Bronchial epithelial cell (primary cell): ENCODE measurements at regions not wholly inside any gene's neighbourhood (a gene's known extent, or its start where the extent isn't known, plus 50 kb on each side); places are given as distances from the start of the nearest gene placed in this dataset.

Source experiments
- DNase-seq: peaks from one replicate; pipeline ENCODE4 v3.0.0-alpha.2; 2010; ENCODE audit warnings: low read depth
- FAIRE-seq: peaks from 2 replicates; lab custom pipeline; 2011; peaks lifted over from hg19 to GRCh38; lab: Jason Lieb, UNC
- H3K27me3 ChIP-seq: 2 replicates; pipeline ENCODE4 v1.5.1; 2011; ENCODE audit warnings: low read length; ENCODE audit not compliant: control insufficient read depth, insufficient read depth
- H3K36me3 ChIP-seq: 2 replicates; pipeline ENCODE4 v1.5.1; 2011; ENCODE audit warnings: low read length; ENCODE audit not compliant: control insufficient read depth, insufficient read depth
- H3K4me3 ChIP-seq: 2 replicates; pipeline ENCODE4 v1.5.1; 2011; ENCODE audit warnings: mild to moderate bottlenecking, low read depth, low read length, control low read depth
- CTCF ChIP-seq: IDR thresholded peaks from 2 replicates; pipeline ENCODE4 v1.5.1; 2011; ENCODE audit warnings: mild to moderate bottlenecking, moderate library complexity, low read length, control low read depth, inconsistent platforms; ENCODE audit not compliant: insufficient read depth, severe bottlenecking

GRCh38 chr3:75171630-75172230 is 492.4 kb upstream of the FRG2C start:
- peak; percentile 24 for TF ChIP-seq CTCF
- Histone ChIP-seq H3K27me3 (no peaks in the 10 kb centered on the region), H3K36me3 (no peaks in the 10 kb centered on the region), H3K4me3 (no peak overlapping the region)
- DNase-seq: peak; percentile 28
- no peak for FAIRE-seq

- H3K4me3 ChIP-seq: no peak overlapping the region
- FAIRE-seq (no peak), DNase-seq (no peak)
- TF ChIP-seq CTCF: no peak
- no peaks in the 10 kb centered on the region for H3K27me3 ChIP-seq
- H3K36me3 ChIP-seq: no peaks in the 10 kb centered on the region
Measured at GRCh38 chr3:75176937-75177336, 487.2 kb upstream of the FRG2C start.

GRCh38 chr3:75180235-75180944 is 483.7 kb upstream of the FRG2C start:
- H3K27me3 ChIP-seq: no peaks in the 10 kb centered on the region
- FAIRE-seq: peak; percentile 47
- no peak for TF ChIP-seq CTCF
- no peak overlapping the region for H3K4me3 ChIP-seq
- DNase-seq: no peak
- no peaks in the 10 kb centered on the region for H3K36me3 ChIP-seq

GRCh38 chr3:75180945-75181298 is 483.2 kb upstream of the FRG2C start:
- Histone ChIP-seq H3K4me3 (no peak overlapping the region), H3K36me3 (no peaks in the 10 kb centered on the region), H3K27me3 (no peaks in the 10 kb centered on the region)
- no peak for DNase-seq
- no peak for FAIRE-seq
- no peak for TF ChIP-seq CTCF

GRCh38 chr3:75188962-75189361 is 475.2 kb upstream of the FRG2C start:
- Histone ChIP-seq H3K36me3 (no peaks in the 10 kb centered on the region), H3K4me3 (no peak overlapping the region), H3K27me3 (no peaks in the 10 kb centered on the region)
- TF ChIP-seq CTCF: no peak
- FAIRE-seq (no peak), DNase-seq (no peak)
